HG03064 (cell line): ENCODE measurements at regions not wholly inside any gene's neighbourhood (a gene's known extent, or its start where the extent isn't known, plus 50 kb on each side); places are given as distances from the start of the nearest gene placed in this dataset.
"Not testable (repeated sequence)": the region's sequence is repeated elsewhere in the genome, so short reads cannot be mapped to it uniquely, and the experiment has no call there.

ENCODE experiments used
- ATAC-seq: cut with Tn5 transposase; IDR thresholded peaks from one replicate; pipeline ENCODE4 v1.9.1; 2021; ENCODE audit warnings: low read depth; ENCODE audit not compliant: unreplicated experiment

GRCh38 chr3:38966811-38967692 is 84.7 kb downstream of the SCN11A start:
- ATAC-seq, result no peak

GRCh38 chr3:38964646-38965045 is 87.1 kb downstream of the SCN11A start:
- ATAC-seq, result no peak

GRCh38 chr3:38964204-38964603 is 87.5 kb downstream of the SCN11A start:
- no peak for ATAC-seq

GRCh38 chr3:38960953-38961622 is 90.7 kb downstream of the SCN11A start:
- no peak for ATAC-seq

DNA sequence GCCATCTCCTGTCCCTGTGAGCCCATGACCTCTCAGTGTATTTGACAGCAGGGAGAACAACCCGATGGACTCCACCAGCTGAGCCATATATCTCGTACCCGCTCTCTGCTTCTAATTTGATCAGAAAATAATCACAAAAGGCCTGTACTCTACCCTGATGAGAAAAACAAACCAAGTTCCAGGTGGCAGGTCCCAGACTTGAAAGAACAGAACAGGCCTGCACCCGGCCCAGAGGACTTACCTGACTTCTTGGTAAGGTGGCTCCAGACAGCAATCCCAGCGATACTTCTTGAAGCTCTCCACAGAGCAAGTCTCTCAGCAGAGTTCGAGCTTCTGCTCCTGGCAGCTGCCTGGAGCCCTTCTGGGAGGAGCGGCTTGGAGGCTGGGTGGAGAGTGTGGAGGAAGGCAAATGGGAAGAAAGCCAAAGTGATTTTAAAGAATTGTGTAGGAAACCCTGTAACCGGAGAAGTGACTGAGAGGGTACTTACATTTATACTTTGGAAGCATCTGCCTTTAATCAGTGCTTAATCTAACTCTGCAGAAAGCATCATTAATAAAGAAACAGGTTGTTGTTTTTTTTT is 91.6 kb downstream of the SCN11A start:
- ATAC-seq, result no peak

DNA sequence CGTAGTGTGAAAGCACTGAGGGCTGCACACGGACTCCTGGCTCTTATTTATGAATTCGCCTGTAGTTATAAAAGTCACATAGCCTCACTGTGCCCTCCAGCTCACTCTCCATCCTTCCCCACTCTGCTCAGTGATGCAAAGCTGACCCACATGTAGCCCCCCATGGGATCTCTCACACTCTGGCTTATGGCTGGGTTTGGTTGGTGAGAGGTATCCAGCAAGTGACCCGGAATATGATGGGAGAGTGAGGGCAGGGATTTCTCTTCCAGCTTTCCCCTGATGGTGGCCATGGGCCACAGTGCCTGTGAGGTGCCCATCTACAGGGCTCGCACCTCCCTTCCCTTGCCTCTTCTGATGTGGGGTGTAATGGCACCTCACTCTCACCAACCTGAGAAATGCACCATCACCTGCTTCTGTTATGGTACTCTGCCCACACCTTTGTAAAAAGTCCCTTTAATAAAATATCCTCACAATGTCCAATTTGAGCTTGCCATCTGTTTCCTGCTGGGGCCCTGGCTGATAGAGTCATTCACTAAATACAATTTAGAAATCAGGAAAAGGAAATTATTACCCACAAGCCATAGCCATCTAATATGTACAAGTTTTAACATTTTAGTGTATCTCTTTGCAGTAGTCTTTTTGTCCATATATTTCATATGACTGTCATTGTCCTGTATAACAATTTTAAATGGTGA is 93.6 kb downstream of the SCN11A start:
- no peak for ATAC-seq

GRCh38 chr3:38957296-38957695 is 94.4 kb downstream of the SCN11A start:
- ATAC-seq, result no peak

DNA sequence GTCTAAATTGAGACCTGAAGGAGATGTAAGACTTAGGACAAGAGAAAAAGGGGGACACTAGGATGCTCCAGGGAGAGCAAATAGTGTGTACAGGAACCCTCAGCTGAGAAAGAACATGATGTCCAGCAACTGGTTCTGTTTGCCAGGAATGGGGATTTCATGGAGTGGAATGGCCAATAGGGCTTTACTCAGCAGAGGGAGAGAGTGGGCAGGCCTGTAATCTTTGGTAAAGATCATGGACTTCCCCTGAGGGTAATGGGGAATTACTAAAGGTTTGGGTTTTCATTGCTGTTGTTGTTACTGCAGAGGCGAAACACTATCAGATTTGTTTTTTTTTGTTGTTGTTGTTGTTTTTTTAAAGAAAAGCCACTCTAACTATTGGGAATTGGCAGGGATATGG is 99.0 kb downstream of the SCN11A start:
- no peak for ATAC-seq

- not testable (repeated sequence) for ATAC-seq
Measured at GRCh38 chr3:38951167-38951566, 100.6 kb downstream of the SCN11A start.

DNA sequence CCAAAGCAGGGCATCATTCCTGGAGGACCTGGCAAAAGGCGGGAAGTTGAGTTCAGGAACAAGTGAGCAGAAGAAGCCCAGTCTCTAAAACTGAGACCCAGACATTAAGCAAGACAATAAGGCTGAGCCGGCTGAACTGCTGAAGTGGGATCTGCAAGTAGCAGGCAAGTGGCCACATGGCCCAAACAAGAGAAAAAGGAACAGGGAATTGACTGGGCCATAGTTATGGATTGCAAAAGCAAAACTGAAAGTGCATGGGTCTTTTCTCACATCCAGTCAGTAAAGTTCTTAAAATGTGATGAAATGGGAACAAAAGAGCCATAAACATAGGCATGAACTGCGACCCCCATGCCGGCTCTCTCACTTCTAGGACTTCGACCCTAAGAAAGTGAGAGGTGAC is 101.2 kb downstream of the SCN11A start:
- ATAC-seq, result no peak

DNA sequence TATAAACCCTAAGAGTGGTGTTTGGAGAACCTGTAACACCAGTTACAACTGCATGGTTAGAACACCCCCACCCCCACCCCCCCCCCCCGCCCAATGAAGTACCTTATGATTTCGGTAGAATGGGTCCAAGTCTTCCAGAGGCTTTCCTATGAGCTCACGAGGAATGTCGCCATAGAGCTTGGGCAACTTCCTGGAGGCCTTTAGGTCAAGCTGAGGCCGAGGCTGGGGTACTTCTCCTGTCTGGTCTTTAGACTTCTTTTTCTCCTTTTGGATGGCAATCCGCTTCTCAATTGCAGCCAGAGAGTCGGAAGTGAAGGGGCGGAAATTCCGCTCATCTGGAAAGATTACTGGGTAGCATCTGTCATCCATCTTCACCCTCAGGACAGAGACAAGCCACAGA is 101.8 kb downstream of the SCN11A start:
- no peak for ATAC-seq

GRCh38 chr3:38940394-38940793 is 111.3 kb downstream of the SCN11A start:
- ATAC-seq, result no peak

- ATAC-seq, result no peak
Measured at GRCh38 chr3:38925351-38925750, 109.3 kb upstream of the SCN10A start.

GRCh38 chr3:38916706-38917105 is 100.7 kb upstream of the SCN10A start:
- ATAC-seq, result no peak

DNA sequence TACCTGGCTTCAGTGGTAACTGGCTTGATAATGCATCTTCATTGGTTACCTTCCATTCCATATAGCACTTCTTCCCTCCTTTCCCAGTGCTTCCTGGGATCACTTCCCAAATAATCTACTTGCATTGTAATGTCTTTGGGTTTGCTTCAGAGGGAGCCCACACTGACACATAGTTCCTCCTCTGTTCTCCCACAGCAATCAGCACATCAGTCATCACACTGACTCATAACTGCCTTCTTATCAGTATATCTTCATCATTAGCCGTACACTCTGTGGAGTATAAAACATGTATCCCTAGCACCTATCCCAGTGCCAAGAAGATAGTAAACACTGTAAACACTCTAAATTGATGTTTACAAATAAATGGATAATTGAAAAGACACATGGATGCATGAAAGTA is 91.4 kb upstream of the SCN10A start:
- ATAC-seq, result no peak

- no peak for ATAC-seq
Measured at GRCh38 chr3:38890426-38890825, 74.4 kb upstream of the SCN10A start.

DNA sequence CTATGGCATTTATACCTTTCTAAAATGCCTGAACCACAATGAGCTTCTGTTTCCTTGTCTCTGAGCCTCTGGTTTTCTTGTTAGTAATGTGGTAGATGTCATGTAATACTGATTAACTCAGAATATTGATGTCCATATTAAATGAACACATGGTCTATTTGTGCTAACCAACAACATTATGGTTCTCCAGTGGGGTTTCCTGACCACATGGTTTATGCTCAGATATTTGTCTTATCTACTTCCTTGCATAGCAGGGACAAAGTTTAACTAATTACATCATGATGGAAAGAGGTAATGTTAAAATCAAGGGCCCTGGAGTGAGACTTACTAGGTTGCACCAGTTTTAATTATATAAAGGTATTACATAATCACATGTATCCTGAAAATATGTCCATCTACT is 62.6 kb upstream of the SCN10A start:
- no peak for ATAC-seq
